HG03378 (cell line): ENCODE measurements at regions not wholly inside any gene's neighbourhood (a gene's known extent, or its start where the extent isn't known, plus 50 kb on each side); places are given as distances from the start of the nearest gene placed in this dataset.
A peak's percentile ranks its signal among the peaks of the same experiment; 100 is the strongest.
"Not testable (repeated sequence)": the region's sequence is repeated elsewhere in the genome, so short reads cannot be mapped to it uniquely, and the experiment has no call there.

ENCODE experiments used
- ATAC-seq: cut with Tn5 transposase; IDR thresholded peaks from one replicate; pipeline ENCODE4 v1.9.1; 2021; ENCODE audit warnings: mild to moderate bottlenecking, moderate library complexity; ENCODE audit not compliant: unreplicated experiment

GRCh38 chr2:87500951-87501350 is 246.9 kb upstream of the PLGLB2 start:
- not testable (repeated sequence) for ATAC-seq

- not testable (repeated sequence) for ATAC-seq
Observed at GRCh38 chr2:87502948-87503347, 244.9 kb upstream of the PLGLB2 start.

GRCh38 chr2:87505239-87505638 is 242.6 kb upstream of the PLGLB2 start:
- ATAC-seq, result not testable (repeated sequence)

GRCh38 chr2:87505909-87506308 is 242.0 kb upstream of the PLGLB2 start:
- ATAC-seq, result not testable (repeated sequence)

DNA sequence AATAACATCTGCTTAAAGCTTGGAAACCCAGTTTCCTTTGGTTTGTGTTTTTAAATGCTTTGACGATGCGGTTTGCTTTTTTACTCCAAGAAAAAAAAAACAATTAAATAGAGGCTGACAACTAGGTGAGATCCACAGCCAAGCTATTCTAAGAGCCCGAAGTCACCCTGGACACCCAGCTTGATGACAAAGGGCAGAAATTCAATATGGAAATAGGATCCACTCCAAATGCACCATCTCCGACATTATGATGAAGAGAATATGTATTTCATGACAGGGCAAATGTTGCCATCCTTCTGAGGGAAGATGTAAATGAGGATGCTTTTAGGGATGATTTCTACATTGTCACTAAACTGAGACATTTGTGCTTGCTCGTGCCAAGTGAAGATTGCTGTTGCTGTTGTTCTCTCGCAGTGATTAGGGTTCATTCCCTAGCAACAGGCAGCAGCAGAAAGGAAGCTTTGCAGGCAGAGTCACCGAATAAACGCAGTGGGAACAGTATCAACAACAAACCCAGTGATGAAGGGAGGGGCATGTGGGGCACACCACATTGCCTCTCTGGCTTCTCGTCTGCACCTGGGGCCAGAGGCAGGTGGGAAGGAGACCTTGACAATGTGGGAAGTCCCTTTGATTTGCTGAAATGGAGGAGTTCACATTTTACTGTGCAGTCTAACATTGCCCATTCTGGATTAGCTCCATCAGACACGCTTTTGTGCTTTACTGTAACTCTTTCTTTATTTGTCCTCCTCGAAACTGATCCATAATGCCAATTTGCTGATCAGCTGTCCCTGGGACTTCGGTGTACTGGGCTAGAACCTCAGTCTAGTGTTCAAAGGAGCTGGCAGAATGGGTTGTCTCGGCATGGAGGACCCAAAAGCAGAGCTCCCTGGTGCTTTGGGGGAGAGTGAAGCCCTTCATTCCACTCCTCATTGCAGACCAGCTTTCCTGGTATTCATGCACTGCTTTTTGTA is 240.2 kb upstream of the PLGLB2 start:
- not testable (repeated sequence) for ATAC-seq

GRCh38 chr2:87511195-87511778 is 236.6 kb upstream of the PLGLB2 start:
- ATAC-seq, result not testable (repeated sequence)

DNA sequence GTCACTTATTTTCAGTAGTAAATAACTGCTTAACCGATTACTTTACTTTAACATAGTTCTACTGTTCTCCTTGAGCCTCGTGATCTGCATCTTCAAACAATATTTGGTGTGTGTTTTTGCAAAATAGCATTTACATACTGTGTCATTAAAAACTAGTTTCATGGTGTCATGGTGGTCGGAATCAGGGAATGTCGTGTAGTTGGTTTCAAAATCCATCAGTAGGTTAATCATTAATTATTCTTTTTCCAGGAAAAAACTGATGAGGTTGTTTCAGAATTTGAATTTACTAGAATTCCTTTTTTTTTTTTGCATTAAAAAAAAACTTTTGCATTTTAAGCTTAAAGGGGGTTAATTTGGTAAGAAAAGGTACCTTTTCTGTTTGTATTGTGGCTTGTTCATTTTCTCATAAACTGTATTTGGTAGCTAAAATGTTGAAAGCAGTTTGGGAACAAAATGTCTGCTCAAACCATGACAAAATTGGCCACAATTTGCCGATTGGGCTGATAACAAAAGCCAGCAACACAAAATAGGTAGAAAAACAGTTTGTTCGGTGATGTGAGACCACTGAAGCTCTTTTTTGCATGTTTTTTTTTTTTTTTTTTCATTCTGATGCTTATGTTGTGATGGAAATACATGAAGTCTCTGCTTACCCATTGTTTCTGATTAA is 234.9 kb upstream of the PLGLB2 start:
- ATAC-seq, result not testable (repeated sequence)

- ATAC-seq, result peak; percentile 84
Observed at GRCh38 chr2:87514034-87514433, 233.9 kb upstream of the PLGLB2 start.

- not testable (repeated sequence) for ATAC-seq
Observed at GRCh38 chr2:87514515-87514914, 233.4 kb upstream of the PLGLB2 start.

DNA sequence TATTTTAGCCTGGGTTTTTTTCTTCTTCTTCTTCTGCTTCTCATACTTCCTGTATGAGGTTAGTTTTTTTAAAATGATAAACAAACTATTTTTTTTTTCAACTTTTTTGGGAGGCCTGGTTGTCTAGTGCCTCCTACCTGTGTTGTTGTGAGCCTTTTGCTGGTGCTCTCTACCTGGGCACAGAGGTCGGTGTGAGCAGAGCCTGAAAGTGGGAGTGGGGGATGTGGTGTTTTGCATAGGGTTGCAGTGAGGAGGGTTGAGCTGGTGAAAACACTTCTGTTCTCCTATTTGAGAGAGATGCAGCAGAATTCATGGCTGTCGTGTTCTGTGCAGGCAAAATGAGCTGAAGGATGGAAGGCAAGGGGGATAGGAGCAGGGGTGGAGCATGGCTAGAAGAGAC is 232.7 kb upstream of the PLGLB2 start:
- not testable (repeated sequence) for ATAC-seq

DNA sequence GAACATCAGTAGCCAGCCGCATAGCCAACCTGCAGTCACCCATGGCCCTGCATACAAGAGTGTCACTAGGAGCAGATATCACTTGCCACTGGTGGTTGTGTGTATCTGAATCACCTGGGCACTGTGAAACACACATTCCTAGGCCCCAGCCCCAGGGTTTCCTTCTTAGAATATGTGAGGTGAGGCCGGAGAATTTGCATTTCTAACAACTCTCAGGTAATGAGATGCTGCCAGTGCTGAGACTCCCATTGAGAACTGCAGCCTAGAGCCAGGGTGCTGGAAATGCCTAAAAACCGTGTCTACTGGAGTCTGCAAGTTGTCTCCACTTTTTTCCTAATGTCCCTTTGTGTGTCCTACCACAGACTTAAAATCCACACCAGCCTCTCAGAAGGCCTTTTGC is 232.0 kb upstream of the PLGLB2 start:
- ATAC-seq, result not testable (repeated sequence)

GRCh38 chr2:87516369-87516967 is 231.4 kb upstream of the PLGLB2 start:
- ATAC-seq, result not testable (repeated sequence)

- not testable (repeated sequence) for ATAC-seq
Observed at GRCh38 chr2:87517438-87517837, 230.4 kb upstream of the PLGLB2 start.

DNA sequence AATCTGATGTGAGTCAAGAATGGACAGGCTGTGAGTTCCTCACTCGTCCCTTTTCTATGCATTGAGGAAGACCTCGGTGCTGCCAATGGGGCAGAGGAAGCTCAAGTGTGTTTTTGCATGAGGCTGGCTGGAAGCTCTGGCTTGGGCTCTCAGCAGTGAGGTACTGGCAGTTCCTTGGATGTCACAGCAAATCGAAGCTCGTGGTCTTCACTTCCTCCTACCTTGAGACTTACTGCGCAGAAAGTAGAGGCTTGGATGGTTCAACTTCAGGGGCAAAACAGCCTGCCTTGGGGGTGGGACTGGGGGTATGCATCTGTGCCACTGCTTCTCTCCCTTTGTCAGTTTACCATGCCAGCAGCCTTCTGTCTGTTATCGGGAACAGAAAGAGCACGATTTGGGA is 229.8 kb upstream of the PLGLB2 start:
- ATAC-seq, result not testable (repeated sequence)

GRCh38 chr2:87518547-87518946 is 229.3 kb upstream of the PLGLB2 start:
- not testable (repeated sequence) for ATAC-seq

DNA sequence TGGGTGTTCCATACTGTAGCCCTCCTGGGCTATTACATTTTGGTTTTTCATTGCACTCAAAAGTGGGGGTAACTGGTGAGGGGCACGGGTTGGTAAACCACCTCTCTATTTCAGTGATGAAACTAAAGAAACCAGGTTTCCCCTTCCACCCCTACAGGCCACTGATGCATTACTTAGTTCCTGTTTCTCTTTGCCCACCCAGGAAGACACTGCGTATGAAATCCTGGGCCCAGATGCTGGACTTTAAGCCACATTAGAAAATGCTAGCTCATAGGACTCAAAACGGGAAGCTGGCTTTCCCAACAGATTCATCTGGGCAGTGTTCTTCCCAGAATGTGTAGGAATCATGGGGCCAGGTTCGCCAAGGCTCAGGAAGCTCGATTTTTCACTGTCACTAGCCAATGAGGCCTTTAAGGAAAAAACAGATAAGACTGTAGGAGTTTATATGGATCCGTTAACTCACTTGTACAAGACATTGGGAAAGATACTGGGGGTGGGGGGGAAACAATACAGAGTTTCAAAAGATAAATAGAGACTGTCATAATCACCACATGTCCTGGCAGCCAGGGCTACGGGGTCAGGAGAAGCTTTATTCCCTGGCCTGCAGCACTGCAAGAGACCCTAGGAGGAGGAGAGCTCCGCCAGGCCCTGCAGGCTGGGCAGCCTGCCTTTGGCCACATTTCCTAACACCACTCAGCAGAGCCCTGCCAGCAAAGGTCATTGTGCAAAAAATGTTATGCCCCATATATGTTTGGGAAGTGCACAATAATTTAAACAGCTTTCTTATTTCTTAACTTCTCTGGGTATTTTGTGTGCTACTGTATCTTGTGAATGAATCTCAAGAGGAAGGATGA is 228.5 kb upstream of the PLGLB2 start:
- peak; percentile 42 for ATAC-seq

- peak; percentile 77 for ATAC-seq
Observed at GRCh38 chr2:87521057-87521456, 226.8 kb upstream of the PLGLB2 start.

GRCh38 chr2:87521489-87521888 is 226.4 kb upstream of the PLGLB2 start:
- ATAC-seq, result not testable (repeated sequence)

DNA sequence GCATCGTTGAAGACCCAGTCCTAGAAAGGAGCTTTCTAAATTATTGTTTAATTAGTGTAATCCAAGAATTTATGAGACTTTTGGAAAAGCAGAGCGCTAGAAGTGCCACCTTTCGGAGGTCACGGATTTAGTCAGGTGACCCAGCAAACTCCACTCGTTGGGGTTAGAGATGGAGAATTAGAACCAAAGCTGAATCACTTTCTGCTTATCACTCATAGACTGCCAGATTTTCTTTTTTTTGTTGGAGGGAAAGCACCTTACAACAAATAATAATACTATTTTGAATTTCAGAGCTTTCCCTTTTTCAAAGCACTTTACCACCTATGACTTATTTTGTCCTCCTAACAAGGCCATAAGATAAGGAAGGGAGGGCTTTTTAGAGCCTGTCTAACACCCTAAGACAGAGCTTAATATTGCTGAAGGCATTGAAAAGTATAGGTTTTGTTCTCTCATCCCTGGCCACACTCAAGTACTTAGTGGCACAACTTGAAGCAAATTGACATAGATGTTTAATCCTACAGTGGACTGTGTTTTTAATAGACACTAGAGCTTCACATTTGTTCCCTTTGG is 223.2 kb upstream of the PLGLB2 start:
- ATAC-seq, result not testable (repeated sequence)
